ENCODE measurements at regions not wholly inside any gene's neighbourhood (a gene's known extent, or its start where the extent isn't known, plus 50 kb on each side); places are given as distances from the start of the nearest gene placed in this dataset.
"Not testable (repeated sequence)": the region's sequence is repeated elsewhere in the genome, so short reads cannot be mapped to it uniquely, and the experiment has no call there.

GRCh38 chr7:45335024-45335423 is 177.4 kb downstream of the RAMP3 start:
- not testable (repeated sequence) for DNase-seq (ENCODE audit: extremely low read depth in 1 of 11, low read depth in 9 of 11, low spot score in 4 of 11)

- no peak for DNase-seq (ENCODE audit: extremely low read depth in 1 of 11, low read depth in 9 of 11, low spot score in 4 of 11)
Observed at GRCh38 chr7:45342236-45342635, 184.6 kb downstream of the RAMP3 start.

- DNase-seq (ENCODE audit: extremely low read depth in 1 of 11, low read depth in 9 of 11, low spot score in 4 of 11): no peak
Observed at GRCh38 chr7:45343746-45344145, 186.2 kb downstream of the RAMP3 start.

GRCh38 chr7:45347804-45348203 is 190.2 kb downstream of the RAMP3 start:
- no peak for DNase-seq (ENCODE audit: extremely low read depth in 1 of 11, low read depth in 9 of 11, low spot score in 4 of 11)

GRCh38 chr7:45349090-45349489 is 191.5 kb downstream of the RAMP3 start:
- no peak for DNase-seq (ENCODE audit: extremely low read depth in 1 of 11, low read depth in 9 of 11, low spot score in 4 of 11)

GRCh38 chr7:45350896-45351295 is 193.3 kb downstream of the RAMP3 start:
- no peak for DNase-seq (ENCODE audit: extremely low read depth in 1 of 11, low read depth in 9 of 11, low spot score in 4 of 11)

- no peak for DNase-seq (ENCODE audit: extremely low read depth in 1 of 11, low read depth in 9 of 11, low spot score in 4 of 11)
Observed at GRCh38 chr7:45358287-45358686, 200.7 kb downstream of the RAMP3 start.

- DNase-seq (ENCODE audit: extremely low read depth in 1 of 11, low read depth in 9 of 11, low spot score in 4 of 11): no peak
Observed at GRCh38 chr7:45359250-45359649, 201.7 kb downstream of the RAMP3 start.

GRCh38 chr7:45359776-45360175 is 202.2 kb downstream of the RAMP3 start:
- DNase-seq (ENCODE audit: extremely low read depth in 1 of 11, low read depth in 9 of 11, low spot score in 4 of 11): no peak

- DNase-seq (ENCODE audit: extremely low read depth in 1 of 11, low read depth in 9 of 11, low spot score in 4 of 11): no peak
Observed at GRCh38 chr7:45363669-45364068, 206.1 kb downstream of the RAMP3 start.

GRCh38 chr7:45365341-45365740 is 207.8 kb downstream of the RAMP3 start:
- no peak for DNase-seq (ENCODE audit: extremely low read depth in 1 of 11, low read depth in 9 of 11, low spot score in 4 of 11)

- DNase-seq (ENCODE audit: extremely low read depth in 1 of 11, low read depth in 9 of 11, low spot score in 4 of 11): no peak
Observed at GRCh38 chr7:45366475-45366874, 207.7 kb upstream of the ADCY1 start.

GRCh38 chr7:45367026-45367425 is 207.1 kb upstream of the ADCY1 start:
- DNase-seq (ENCODE audit: extremely low read depth in 1 of 11, low read depth in 9 of 11, low spot score in 4 of 11): no peak

- no peak for DNase-seq (ENCODE audit: extremely low read depth in 1 of 11, low read depth in 9 of 11, low spot score in 4 of 11)
Observed at GRCh38 chr7:45368129-45368807, 205.9 kb upstream of the ADCY1 start.

GRCh38 chr7:45384499-45384898 is 189.7 kb upstream of the ADCY1 start:
- no peak for DNase-seq (ENCODE audit: extremely low read depth in 1 of 11, low read depth in 9 of 11, low spot score in 4 of 11)

- no peak for DNase-seq (ENCODE audit: extremely low read depth in 1 of 11, low read depth in 9 of 11, low spot score in 4 of 11)
Observed at GRCh38 chr7:45387837-45388236, 186.3 kb upstream of the ADCY1 start.

- DNase-seq (ENCODE audit: extremely low read depth in 1 of 11, low read depth in 9 of 11, low spot score in 4 of 11): no peak
Observed at GRCh38 chr7:45389073-45389872, 184.9 kb upstream of the ADCY1 start.

GRCh38 chr7:45390180-45390579 is 184.0 kb upstream of the ADCY1 start:
- DNase-seq (ENCODE audit: extremely low read depth in 1 of 11, low read depth in 9 of 11, low spot score in 4 of 11): no peak

- DNase-seq (ENCODE audit: extremely low read depth in 1 of 11, low read depth in 9 of 11, low spot score in 4 of 11): no peak
Observed at GRCh38 chr7:45390731-45391130, 183.4 kb upstream of the ADCY1 start.

- no peak for DNase-seq (ENCODE audit: extremely low read depth in 1 of 11, low read depth in 9 of 11, low spot score in 4 of 11)
Observed at GRCh38 chr7:45391618-45392451, 182.3 kb upstream of the ADCY1 start.

Data from renal cortex interstitium (tissue), 11 donors.